A172 (cell line): ENCODE measurements at regions not wholly inside any gene's neighbourhood (a gene's known extent, or its start where the extent isn't known, plus 50 kb on each side); places are given as distances from the start of the nearest gene placed in this dataset.
"Not testable (repeated sequence)": the region's sequence is repeated elsewhere in the genome, so short reads cannot be mapped to it uniquely, and the experiment has no call there.

Experiments used
- DNase-seq: peaks from one replicate; pipeline ENCODE4 v3.0.0-alpha.2; 2015; ENCODE audit warnings: low spot score

GRCh38 chr12:131599190-131600159, 111.4 kb upstream of the SFSWAP start:
- DNase-seq: no peak

DNA sequence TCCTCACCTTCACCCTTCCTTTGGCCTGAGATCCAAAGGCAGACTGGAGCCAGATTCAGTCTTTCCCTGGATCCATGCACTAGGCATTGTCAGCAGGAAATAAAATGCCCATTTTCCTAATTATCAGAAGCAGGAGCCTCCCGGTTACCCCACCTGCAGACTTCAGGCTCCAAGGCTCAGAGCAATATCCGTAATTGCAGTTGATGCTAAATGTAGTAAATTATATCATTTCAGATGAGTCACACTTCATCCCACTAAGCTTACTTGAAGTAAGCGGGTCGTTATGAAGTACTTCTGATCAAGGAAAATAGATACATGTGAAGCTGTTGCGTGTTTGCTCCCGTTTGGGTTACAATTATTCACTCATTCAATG, 110.7 kb upstream of the SFSWAP start:
- no peak for DNase-seq

- DNase-seq: not testable (repeated sequence)
Measured at GRCh38 chr12:131601499-131601898, 109.4 kb upstream of the SFSWAP start.

- no peak for DNase-seq
Measured at GRCh38 chr12:131603106-131603938, 107.6 kb upstream of the SFSWAP start.

GRCh38 chr12:131603939-131604795, 106.7 kb upstream of the SFSWAP start:
- DNase-seq: no peak

- no peak for DNase-seq
Measured at GRCh38 chr12:131604859-131605258, 106.0 kb upstream of the SFSWAP start.

- DNase-seq: no peak
Measured at GRCh38 chr12:131605304-131605829, 105.5 kb upstream of the SFSWAP start.

GRCh38 chr12:131606218-131606901, 104.5 kb upstream of the SFSWAP start:
- no peak for DNase-seq

DNA sequence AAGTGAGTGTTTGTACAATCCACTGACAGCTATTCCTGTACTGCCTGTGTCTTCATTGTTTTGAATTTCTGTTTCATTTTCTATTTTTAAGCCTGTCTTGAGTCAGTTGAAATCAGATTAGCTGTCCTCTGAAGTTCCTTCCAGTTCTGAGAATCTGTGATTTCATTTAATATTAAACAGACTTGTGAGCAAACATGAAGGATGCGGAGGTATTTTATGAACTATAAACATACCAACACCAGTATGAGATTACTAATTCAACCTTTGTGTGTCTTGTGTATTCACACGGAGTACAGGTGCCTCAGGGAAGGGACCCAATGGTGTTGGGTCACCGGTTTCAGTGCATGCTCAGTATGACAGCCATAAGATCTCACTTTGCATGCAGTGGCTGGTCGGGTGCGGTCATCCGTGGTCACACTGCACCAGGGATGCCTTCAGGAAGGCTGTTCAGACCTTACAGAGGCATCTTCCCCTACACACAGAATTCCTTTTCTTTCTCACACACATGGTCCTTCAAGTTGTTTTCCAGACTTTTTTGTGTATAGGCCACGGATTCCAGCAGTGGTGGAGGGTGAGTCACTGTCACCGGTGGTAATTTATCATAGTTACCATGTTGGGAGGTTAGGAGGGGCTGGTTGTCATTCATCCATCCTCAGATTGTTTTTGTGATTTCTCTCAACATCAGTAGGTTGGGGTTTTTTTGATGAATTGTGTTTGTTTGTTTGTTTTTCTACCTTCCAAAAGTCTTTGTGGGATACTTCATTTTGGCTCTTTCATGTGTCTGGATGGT, 103.0 kb upstream of the SFSWAP start:
- no peak for DNase-seq

DNA sequence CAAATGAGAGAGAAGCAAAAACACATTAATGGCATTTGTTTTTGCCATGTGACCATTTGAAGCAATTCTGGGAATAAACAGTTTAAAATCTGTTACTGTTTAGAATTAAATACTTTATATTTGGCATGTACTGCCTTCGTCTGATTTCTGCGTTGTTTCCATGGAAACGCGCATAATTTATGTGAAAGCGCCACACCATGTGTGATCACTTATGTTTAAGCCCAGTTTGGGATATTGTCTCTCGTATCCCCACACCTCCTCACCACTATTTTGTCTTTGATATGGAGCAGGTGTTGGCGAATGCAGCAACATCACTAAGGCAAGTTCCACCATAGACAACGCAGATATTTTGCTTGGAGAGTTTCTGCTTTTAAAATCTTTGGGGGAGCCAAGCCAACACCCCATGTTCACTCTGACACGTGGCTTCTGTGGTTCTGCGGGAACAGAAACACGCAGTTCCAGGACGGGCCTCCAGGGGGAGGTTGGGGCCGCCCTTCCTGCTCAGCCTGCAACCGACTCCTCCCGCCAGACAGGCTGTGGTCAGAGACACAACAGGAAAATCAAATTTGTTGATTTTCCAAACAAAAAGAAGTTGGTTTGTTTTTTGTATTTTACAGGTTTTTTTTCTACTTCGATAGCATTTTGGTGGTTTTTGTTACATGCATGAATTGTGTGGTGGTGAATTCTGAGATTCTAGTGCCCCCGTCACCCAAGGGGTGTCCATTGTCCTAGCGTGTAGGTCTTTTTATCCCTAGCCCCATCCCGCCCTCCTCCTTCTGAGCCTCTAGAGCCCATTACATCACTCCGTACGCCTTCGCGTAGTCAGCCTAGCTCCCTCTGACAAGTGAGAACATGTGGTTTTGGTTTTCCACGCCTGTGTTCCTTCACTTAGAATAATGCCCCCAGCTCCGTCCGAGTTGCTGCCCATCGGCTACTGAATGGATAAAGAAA, 101.9 kb upstream of the SFSWAP start:
- DNase-seq: peak; percentile 44

- DNase-seq: no peak
Measured at GRCh38 chr12:131609762-131610161, 101.1 kb upstream of the SFSWAP start.

DNA sequence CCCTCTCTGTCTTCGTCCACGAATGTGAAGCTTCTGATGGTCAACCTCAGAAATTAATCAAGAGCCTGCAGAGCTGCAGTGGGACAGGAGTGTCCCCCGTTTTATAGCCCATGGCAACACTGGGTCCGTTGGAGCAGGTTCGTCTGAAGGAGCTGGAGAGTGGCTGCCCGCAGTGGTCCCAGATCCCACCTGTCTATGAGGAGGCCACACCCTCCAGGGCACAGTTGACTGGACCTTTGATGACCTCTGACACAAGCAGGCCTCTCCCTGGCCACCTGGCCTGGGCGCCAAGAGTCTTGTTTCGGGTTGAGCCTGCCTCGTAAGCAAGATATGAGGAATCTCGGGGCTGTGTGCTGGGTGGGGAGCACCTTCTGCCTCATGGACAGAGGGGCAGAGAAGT, 100.7 kb upstream of the SFSWAP start:
- no peak for DNase-seq

DNA sequence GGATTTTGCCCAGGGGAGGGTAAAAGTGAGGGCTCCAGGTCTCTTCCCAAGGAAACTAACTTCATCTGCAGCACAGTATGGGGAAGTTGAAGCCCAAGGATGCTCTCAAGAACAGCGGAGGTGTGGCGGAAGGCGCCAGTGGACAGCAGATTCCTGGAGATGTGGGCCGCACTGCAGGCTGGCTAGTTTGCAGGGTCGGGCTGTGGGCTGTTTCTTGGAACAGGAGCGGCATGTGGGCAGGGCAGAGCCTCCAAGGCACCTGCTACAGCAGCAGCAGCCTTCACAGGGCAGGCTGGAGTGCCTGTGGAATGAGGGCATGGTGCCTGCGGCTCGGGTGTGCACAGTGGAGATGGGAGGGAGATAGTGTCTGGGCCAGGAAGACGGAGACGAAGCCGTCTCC, 100.0 kb upstream of the SFSWAP start:
- no peak for DNase-seq

DNA sequence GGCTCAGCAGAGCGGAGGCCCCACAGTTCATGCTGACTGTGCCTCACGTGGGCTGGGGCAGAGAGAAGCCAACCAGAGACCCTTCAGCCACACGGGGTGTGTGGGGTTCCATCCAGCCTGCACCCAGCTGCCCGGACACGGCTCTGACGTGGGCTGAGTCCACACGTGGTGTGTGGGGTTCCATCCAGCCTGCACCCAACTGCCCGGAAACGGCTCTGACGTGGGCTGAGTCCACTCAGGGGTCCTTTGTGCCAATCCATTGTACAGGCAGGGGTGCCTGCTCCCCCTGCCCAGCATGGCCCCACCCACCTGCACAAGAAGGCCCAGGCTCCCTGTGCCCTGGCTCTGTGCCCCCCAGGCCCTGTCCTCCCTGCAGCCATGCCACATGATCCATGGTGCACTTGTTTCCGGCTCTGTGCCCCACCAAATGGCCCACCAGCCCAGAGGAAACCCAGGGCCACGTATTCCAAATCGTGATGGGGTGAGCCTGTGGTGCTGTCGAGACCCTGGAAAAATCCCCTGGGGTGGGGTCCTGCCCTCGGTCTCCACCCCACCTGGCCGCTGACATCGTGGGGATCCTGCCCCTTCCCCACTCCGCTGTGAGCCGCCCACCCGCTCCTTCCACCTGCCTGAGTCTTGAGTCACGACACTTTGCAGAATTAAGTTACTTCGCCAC, 99.3 kb upstream of the SFSWAP start:
- no peak for DNase-seq

GRCh38 chr12:131612092-131612755, 98.7 kb upstream of the SFSWAP start:
- no peak for DNase-seq

DNA sequence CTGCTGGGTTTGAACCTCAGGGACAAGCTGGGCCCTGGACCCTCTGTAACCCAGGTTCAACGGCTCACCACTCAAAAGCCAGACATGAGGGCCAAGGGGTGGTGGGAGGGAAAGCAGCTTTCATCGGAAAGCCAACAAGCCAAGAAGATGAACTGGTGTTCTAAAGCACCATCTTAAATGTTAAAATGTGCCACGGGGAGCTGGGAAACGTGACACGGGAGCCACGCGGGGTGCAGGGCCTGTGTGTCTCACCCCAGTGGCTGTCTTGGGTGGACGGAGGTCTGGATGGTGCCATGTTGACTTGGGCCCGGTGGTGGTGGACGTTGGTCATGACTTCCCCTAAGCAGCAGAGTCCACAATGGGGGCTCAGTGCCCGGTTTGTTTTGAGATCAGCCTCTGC, 97.7 kb upstream of the SFSWAP start:
- DNase-seq: no peak

- DNase-seq: no peak
Measured at GRCh38 chr12:131613678-131614077, 97.2 kb upstream of the SFSWAP start.
